Fibroblast of the conjunctiva (primary cell): ENCODE measurements at regions not wholly inside any gene's neighbourhood (a gene's known extent, or its start where the extent isn't known, plus 50 kb on each side); places are given as distances from the start of the nearest gene placed in this dataset.

Experiments used
- DNase-seq: peaks from one replicate; pipeline ENCODE4 v3.0.0-alpha.2; 2010; ENCODE audit warnings: low read depth

DNA sequence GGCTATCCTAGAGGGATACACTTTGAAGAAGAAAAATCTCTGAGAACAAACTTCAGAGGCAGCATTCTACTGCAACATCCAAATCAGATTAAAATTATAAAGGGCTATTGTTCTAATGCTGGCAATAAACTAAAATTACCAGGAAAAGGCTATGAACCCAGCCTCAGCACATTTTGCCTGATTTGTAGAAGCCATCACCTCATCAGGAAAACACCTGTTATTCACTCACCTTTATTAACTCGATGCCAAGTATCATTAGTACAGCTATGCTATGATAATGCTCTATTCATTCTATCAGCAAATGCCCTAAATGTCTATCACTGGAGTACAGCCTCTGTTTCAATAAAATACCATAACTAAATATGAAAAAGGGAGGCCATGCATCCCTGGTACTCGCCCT, 510.2 kb downstream of the RASEF start:
- no peak for DNase-seq

DNA sequence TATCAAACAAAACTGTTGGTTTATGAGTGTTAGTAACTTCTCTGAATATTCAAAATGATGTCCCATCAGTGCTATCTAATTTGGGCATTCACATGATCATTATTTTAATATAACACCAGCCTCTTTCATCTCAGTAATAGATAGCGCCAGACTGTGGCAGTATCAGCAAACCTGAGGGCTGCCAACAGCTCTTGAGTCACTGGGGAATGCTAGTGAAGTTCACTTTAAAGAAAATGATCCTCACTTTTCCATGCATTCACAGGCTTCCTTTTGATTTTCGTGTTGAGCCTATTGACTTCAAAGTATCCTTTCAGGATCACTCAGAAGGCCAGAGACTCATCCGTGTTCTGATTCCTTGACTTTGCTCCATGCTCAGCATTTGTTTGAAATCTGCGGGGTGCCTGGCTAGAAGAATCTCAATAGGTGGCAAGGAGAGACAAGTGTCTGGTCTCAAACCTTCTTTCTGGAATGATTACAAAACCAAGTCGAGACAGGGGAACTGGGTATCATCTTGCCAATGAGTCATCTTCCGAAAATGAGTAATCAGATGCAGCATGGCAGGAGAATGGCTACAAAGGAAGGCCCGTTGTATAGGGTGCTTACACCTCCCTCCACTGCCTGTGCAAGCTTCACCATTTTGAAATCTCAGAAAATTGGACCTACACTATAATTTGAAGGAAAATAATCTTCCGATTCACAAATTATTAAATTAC, 509.1 kb downstream of the RASEF start:
- DNase-seq: no peak

DNA sequence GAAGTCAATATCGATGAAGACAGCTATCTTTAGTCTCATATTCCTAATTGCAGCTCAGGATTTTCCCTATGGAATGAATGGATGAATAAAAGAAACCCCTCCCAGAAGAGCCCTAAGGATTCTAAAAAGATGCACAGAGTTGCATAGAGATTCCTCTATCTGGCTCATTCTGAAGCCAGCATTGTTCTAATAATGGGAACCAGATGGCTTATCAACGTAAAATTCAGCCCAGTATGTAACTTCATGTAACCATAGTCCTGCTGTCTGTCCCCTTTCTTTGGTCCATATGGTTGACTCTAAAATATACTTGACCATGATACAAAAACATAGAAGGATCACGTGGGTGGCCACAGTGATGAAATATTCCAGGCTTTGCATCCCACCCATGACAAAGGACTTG, 508.6 kb downstream of the RASEF start:
- no peak for DNase-seq

GRCh38 chr9:82555031-82555430, 507.9 kb downstream of the RASEF start:
- DNase-seq: no peak

- no peak for DNase-seq
Measured at GRCh38 chr9:82555431-82556051, 507.4 kb downstream of the RASEF start.

DNA sequence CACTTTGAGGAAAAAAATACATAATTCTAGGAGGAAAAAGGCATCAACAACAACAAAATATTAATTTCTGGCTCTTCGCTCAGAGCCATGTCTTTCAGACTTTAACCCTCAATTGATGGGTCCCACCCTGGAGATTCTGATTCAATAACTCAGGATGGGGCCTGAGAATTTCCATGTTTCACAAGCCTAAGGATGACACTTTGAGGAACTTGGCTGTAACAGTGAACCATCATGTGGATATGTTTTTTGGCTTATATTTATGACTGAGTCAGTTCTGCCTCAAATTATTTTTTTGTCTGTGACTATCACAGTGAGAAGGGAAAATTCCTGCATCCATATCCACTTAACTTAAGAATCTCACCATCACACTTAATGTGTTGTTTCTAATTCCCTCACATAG, 504.6 kb downstream of the RASEF start:
- no peak for DNase-seq

- no peak for DNase-seq
Measured at GRCh38 chr9:82558855-82559630, 503.9 kb downstream of the RASEF start.

DNA sequence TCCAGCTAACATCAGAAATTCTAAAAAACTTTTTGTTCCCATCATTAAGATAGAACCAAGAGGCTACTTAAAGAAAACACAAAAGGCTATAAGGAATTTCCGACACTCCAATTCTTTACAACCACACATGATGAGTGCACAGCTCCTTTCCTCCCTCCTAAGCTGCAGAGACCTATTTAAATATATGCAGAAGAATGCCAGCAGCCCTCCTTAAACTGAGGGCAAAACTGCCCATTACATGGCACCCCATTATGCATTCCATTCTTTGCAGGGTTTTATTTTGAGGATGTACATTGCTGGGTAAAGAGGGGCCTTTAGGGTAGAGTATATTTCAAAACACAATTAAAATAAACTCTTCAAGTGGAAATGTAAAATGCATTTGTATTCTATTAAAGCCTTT, 502.9 kb downstream of the RASEF start:
- DNase-seq: no peak

- DNase-seq: no peak
Measured at GRCh38 chr9:82560457-82560904, 502.5 kb downstream of the RASEF start.

GRCh38 chr9:82563094-82563493, 499.8 kb downstream of the RASEF start:
- DNase-seq: no peak

DNA sequence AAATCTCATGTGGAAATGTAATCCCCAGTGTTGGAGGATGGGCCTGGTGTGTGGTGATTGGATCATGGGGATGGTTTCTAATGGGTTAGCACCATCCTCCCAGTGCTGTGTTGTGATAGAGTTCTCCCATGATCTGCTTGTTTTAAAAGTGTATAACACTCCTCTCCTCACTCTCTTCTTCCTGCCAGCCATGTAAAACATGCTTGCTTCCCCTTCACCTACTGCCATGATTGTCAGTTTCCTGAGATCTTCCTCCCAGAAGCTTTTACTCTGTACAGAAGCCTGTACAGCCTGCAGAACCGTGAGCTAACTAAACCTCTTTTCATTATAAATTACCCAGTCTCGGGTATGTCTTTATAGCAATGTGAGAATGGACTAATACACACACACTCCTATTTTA, 499.1 kb downstream of the RASEF start:
- no peak for DNase-seq

GRCh38 chr9:82565188-82565969, 497.6 kb downstream of the RASEF start:
- no peak for DNase-seq

GRCh38 chr9:82567953-82568352, 495.0 kb downstream of the RASEF start:
- DNase-seq: no peak

DNA sequence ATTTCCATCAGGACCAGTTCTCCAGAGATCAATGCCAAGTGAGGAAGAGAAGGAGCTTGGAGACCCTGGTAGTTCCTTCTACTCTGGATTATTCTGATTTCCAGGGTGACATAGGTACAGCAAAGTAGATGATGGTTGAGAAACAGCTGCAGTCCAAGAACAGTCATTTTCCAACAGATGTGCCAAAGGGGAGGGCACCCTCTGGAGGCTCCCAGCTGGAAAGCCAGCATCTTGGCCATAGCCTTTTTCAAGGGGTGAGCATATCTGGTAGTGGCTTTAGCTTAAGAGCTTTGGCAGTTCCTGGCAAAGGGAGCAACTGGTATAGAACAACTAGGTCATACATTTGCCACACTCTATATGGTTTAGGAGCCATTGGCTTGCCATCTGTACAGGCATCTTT, 492.7 kb downstream of the RASEF start:
- no peak for DNase-seq

GRCh38 chr9:82571540-82571939, 491.4 kb downstream of the RASEF start:
- DNase-seq: no peak

- DNase-seq: no peak
Measured at GRCh38 chr9:82572146-82572545, 490.8 kb downstream of the RASEF start.

GRCh38 chr9:82574911-82575310, 488.0 kb downstream of the RASEF start:
- DNase-seq: no peak

GRCh38 chr9:82580921-82581320, 482.0 kb downstream of the RASEF start:
- DNase-seq: no peak

DNA sequence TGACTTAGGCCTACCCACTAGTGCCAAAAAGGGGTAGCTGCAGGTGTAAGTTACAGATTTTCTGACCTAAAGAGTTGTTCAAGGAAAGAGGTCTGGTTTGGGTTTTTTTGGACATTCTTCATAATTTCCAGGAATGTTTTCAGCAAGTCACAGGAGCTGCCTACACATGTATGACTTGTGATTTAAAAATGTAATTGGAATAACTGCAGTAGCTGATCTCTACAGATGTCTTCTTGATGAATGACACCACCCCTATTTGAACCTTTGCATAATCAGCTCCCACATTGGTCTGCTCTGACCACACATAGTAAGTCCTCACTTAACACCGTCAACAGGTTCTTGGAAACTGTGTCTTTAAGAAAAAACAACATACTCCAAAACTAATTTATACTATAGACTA, 481.4 kb downstream of the RASEF start:
- no peak for DNase-seq

DNA sequence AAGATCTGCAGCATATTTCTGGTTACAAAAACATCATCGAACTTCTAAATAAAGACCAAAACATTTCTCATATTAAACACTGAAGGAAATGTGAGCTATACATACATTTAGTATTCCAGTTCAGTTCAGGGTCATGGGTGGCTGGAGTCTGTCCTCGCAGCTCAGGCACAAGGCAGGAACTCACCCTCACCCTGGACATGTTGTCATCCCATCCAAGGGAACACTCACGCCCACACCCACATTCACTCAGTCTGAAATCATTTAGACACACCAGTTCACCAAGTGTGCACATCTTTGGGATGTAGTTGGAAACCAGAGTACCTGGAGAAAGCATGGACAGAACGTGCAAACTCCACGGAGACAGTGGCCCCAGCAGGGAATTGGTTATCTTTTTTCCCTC, 481.0 kb downstream of the RASEF start:
- DNase-seq: no peak

DNA sequence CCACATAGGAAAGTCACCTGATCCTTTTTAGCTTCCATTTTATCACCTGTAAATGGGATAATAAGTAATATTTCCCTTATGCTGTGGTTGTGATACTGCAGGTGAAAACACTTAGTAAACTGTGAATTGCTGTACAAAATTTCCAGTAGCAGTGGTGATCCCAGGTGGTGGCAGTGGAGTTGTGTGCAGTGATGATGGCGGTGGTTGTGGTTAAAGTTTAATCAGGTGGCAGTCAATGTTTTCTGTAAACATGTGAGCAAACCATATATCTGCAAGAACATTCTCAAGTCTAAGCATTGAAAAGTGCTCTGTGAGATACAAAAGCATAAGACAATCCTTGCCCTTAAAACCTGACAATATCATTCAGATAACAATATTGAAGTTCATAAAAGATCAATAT, 480.2 kb downstream of the RASEF start:
- no peak for DNase-seq

GRCh38 chr9:82583524-82583923, 479.4 kb downstream of the RASEF start:
- DNase-seq: no peak
